H9 (cell line): ENCODE measurements at regions not wholly inside any gene's neighbourhood (a gene's known extent, or its start where the extent isn't known, plus 50 kb on each side); places are given as distances from the start of the nearest gene placed in this dataset.
"Not testable (repeated sequence)": the region's sequence is repeated elsewhere in the genome, so short reads cannot be mapped to it uniquely, and the experiment has no call there.

Experiments
- DNase-seq: peaks from one replicate; pipeline ENCODE4 v3.0.0-alpha.2; 2017
- H2AFZ ChIP-seq: one replicate; pipeline ENCODE4 v1.6.1; 2013; ENCODE audit warnings: mild to moderate bottlenecking, low read length, control low read depth, moderate library complexity
- H2AK5ac ChIP-seq: 2 replicates; pipeline ENCODE4 v1.6.1; 2013; ENCODE audit warnings: low read length, control low read depth, mixed read lengths; ENCODE audit not compliant: insufficient read length
- H2BK120ac ChIP-seq: one replicate; pipeline ENCODE4 v1.6.1; 2013; ENCODE audit warnings: low read depth, mild to moderate bottlenecking, low read length, control low read depth, inconsistent platforms; ENCODE audit not compliant: poor library complexity, severe bottlenecking
- H2BK12ac ChIP-seq: 2 replicates; pipeline ENCODE4 v1.6.1; 2013; ENCODE audit warnings: low read length, control low read depth, mixed read lengths, low read depth; ENCODE audit not compliant: insufficient read length
- H2BK15ac ChIP-seq: 2 replicates; pipeline ENCODE4 v1.6.1; 2013; ENCODE audit warnings: low read depth, low read length, control low read depth
- H2BK20ac ChIP-seq: one replicate; pipeline ENCODE4 v1.6.1; 2013; ENCODE audit warnings: low read depth, mild to moderate bottlenecking, low read length, control low read depth, inconsistent platforms; ENCODE audit not compliant: poor library complexity, severe bottlenecking
- H2BK5ac ChIP-seq: 2 replicates; pipeline ENCODE4 v1.6.1; 2013; ENCODE audit warnings: low read length, control low read depth, mixed read lengths; ENCODE audit not compliant: insufficient read length
- H3K14ac ChIP-seq: 2 replicates; pipeline ENCODE4 v1.6.1; 2013; ENCODE audit warnings: low read length, control low read depth; ENCODE audit not compliant: insufficient read depth
- H3K18ac ChIP-seq: 2 replicates; pipeline ENCODE4 v1.6.1; 2013; ENCODE audit warnings: low read depth, mild to moderate bottlenecking, mixed read lengths, low read length, control low read depth; ENCODE audit not compliant: insufficient read length
- H3K23ac ChIP-seq: 2 replicates; pipeline ENCODE4 v1.6.1; 2013; ENCODE audit warnings: low read length, control low read depth, mixed read lengths, low read depth; ENCODE audit not compliant: insufficient read length
- H3K23me2 ChIP-seq: 2 replicates; pipeline ENCODE4 v1.6.1; 2013; ENCODE audit warnings: low read depth, mild to moderate bottlenecking, mixed read lengths, low read length, control low read depth; ENCODE audit not compliant: insufficient read length, poor library complexity, severe bottlenecking
- H3K27ac ChIP-seq: 2 replicates; pipeline ENCODE4 v1.5.1; 2013; ENCODE audit warnings: low read length, control low read depth, mixed read lengths, low read depth; ENCODE audit not compliant: insufficient read length
- H3K27me3 ChIP-seq: 2 replicates; pipeline ENCODE4 v1.6.1; 2013; ENCODE audit warnings: low read length, control low read depth, inconsistent platforms; ENCODE audit not compliant: insufficient read depth
- H3K4ac ChIP-seq: 2 replicates; pipeline ENCODE4 v1.6.1; 2013; ENCODE audit warnings: low read depth, mild to moderate bottlenecking, control low read depth, inconsistent platforms, low read length, moderate library complexity
- H3K4me1 ChIP-seq: 2 replicates; pipeline ENCODE4 v1.6.1; 2013; ENCODE audit warnings: low read length, control low read depth, inconsistent platforms; ENCODE audit not compliant: insufficient read depth
- H3K4me2 ChIP-seq: 2 replicates; pipeline ENCODE4 v1.6.1; 2013; ENCODE audit warnings: low read length, control low read depth, mixed read lengths; ENCODE audit not compliant: insufficient read length, insufficient read depth
- H3K56ac ChIP-seq: 2 replicates; pipeline ENCODE4 v1.6.1; 2013; ENCODE audit warnings: low read depth, mild to moderate bottlenecking, mixed read lengths, low read length, control low read depth; ENCODE audit not compliant: insufficient read length
- H3K79me1 ChIP-seq: 2 replicates; pipeline ENCODE4 v1.6.1; 2013; ENCODE audit warnings: low read depth, mild to moderate bottlenecking, moderate library complexity, low read length, control low read depth, inconsistent platforms; ENCODE audit not compliant: insufficient read depth, poor library complexity, severe bottlenecking
- H3K79me2 ChIP-seq: 2 replicates; pipeline ENCODE4 v1.6.1; 2013; ENCODE audit warnings: low read length, control low read depth, inconsistent platforms; ENCODE audit not compliant: insufficient read depth
- H3K9ac ChIP-seq: 2 replicates; pipeline ENCODE4 v1.6.1; 2013; ENCODE audit warnings: low read length, control low read depth, mixed read lengths; ENCODE audit not compliant: insufficient read length; ENCODE audit errors: extremely low read depth
- H3K9me3 ChIP-seq: one replicate; pipeline ENCODE4 v1.6.1; 2013; ENCODE audit warnings: low read depth, low read length, inconsistent platforms; ENCODE audit not compliant: control insufficient read depth
- H3T11ph ChIP-seq: one replicate; pipeline ENCODE4 v1.6.1; 2013; ENCODE audit warnings: mild to moderate bottlenecking, low read length, control low read depth, inconsistent platforms
- H4K20me1 ChIP-seq: one replicate; pipeline ENCODE4 v1.6.1; 2013; ENCODE audit not compliant: control insufficient read depth, insufficient read length, insufficient read depth
- H4K5ac ChIP-seq: 2 replicates; pipeline ENCODE4 v1.6.1; 2013; ENCODE audit warnings: low read depth, mild to moderate bottlenecking, mixed read lengths, low read length, control low read depth; ENCODE audit not compliant: insufficient read length
- H4K8ac ChIP-seq: replicated peaks from 2 replicates; pipeline ENCODE4 v1.6.1; 2013; ENCODE audit warnings: low read length, control low read depth, mixed read lengths, low read depth; ENCODE audit not compliant: insufficient read length
- H4K91ac ChIP-seq: 2 replicates; pipeline ENCODE4 v1.6.1; 2013; ENCODE audit warnings: low read depth, mild to moderate bottlenecking, moderate library complexity, mixed read lengths, low read length, control low read depth; ENCODE audit not compliant: insufficient read length
- H3K27ac Mint-ChIP-seq, 3 experiments: 2 replicates in 2 of 3; 3 replicates in 1 of 3; pipeline ENCODE4 v1.8.0; 2020 to 2021; ENCODE audit warnings: mixed read lengths in 3 of 3, mild to moderate bottlenecking in 1 of 3, moderate library complexity in 1 of 3
- H3K27me3 Mint-ChIP-seq: 2 replicates; pipeline ENCODE4 v1.8.0; 2021; ENCODE audit warnings: low read depth, mild to moderate bottlenecking, moderate library complexity, mixed read lengths
- H3K36me3 Mint-ChIP-seq, 3 experiments: 2 replicates in 2 of 3; 3 replicates in 1 of 3; pipeline ENCODE4 v1.8.0; 2020 to 2021; ENCODE audit warnings: low read depth in 3 of 3, mixed read lengths in 3 of 3; ENCODE audit not compliant: insufficient read depth in 1 of 3
- H3K4me1 Mint-ChIP-seq, 2 experiments: 2 replicates each; pipeline ENCODE4 v1.8.0; 2020; ENCODE audit warnings: mixed read lengths in 2 of 2
- H3K4me3 Mint-ChIP-seq, 2 experiments: 2 replicates in 1 of 2; 3 replicates in 1 of 2; pipeline ENCODE4 v1.8.0; 2020 to 2021; ENCODE audit warnings: mild to moderate bottlenecking in 2 of 2, mixed read lengths in 2 of 2, moderate library complexity in 1 of 2
- H3K9me3 Mint-ChIP-seq, 2 experiments: 2 replicates in 1 of 2; 3 replicates in 1 of 2; pipeline ENCODE4 v1.8.0; 2020; ENCODE audit warnings: mild to moderate bottlenecking in 2 of 2, mixed read lengths in 2 of 2, moderate library complexity in 1 of 2
- CTCF ChIP-seq: fragments of 200-600 bp; sonication (generic); conservative IDR thresholded peaks from 3 replicates; pipeline ENCODE4 v1.8.0; 2021; ENCODE audit warnings: antibody characterized with exemption, mild to moderate bottlenecking
- WGBS: extraction: QIAGEN DNeasy Blood & Tissue Kit; methylation state at CpG from one replicate; pipeline ENCODE4 v1.1.7; 2013; ENCODE audit warnings: missing lambda C conversion rate, low lambda C conversion rate, mixed read lengths; ENCODE audit not compliant: insufficient read length; ENCODE audit errors: extremely low coverage; 5-methylcytosine and 5-hydroxymethylcytosine counted together

DNA sequence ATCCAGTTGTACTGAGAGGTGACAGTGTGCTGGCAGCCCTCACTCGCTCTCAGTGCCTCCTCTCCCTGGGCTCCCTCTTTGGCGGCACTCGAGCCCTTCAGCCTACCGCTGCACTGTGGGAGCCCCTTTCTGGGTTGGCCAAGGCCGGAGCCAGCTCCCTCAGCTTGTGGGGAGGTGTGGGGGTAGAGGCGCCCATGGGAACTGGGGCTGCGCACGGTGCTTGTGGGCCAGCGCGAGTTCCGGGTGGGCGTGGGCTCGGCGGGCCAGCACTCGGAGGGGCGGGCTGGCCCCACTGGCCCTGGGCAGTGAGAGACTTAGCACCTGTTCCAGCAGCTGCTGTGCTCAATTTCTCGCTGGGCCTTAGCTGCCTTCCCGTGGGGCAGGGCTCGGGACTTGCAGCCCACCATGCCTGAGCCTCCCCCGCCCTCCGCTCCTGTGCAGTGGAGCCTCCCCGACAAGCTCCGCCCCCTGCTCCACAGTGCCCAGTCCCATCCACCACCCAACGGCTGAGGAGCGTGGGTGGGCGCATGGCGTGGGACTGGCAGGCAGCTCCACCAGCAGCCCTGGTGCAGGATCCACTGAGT lies 342.2 kb upstream of the ZNF608 start:
- no peaks in the 10 kb centered on the region for H3K79me2 ChIP-seq
- H3K14ac ChIP-seq, result no peak overlapping the region
- no peak overlapping the region for H2BK5ac ChIP-seq
- no peak overlapping the region for H4K5ac ChIP-seq
- H3K27me3 ChIP-seq, result no peaks in the 10 kb centered on the region
- no peaks in the 10 kb centered on the region for H3K9me3 ChIP-seq
- no peak overlapping the region for H3K56ac ChIP-seq
- Mint-ChIP-seq H3K27ac (no peak overlapping the region), H3K36me3 (peaks cover 14 to 39% (median 16%) of the 10 kb centered on the region in 3 experiments), H3K4me3 (no peak overlapping the region), H3K9me3 (peaks cover 14 to 21% of the 10 kb centered on the region in 2 experiments), H3K27me3 (no peaks in the 10 kb centered on the region), H3K4me1 (peaks cover under 1 to 1% of the 10 kb centered on the region in 2 experiments; a peak in 2 of 4 replicates)
- H3K4ac ChIP-seq, result no peak overlapping the region
- no peak overlapping the region for H4K91ac ChIP-seq
- H2BK120ac ChIP-seq, result no peak overlapping the region
- DNase-seq, result no peak
- WGBS, result no CpG with 5 or more reads among the region's 27 CpGs
- no peak overlapping the region for H2BK15ac ChIP-seq
- H2BK20ac ChIP-seq, result no peak overlapping the region
- no peak overlapping the region for H2BK12ac ChIP-seq
- no peak overlapping the region for H3T11ph ChIP-seq
- no peaks in the 10 kb centered on the region for H3K79me1 ChIP-seq
- no peak overlapping the region for H2AK5ac ChIP-seq
- H3K9ac ChIP-seq, result no peak overlapping the region
- no peak overlapping the region for H3K18ac ChIP-seq
- no peaks in the 10 kb centered on the region for H3K4me1 ChIP-seq
- H4K20me1 ChIP-seq, result no peaks in the 10 kb centered on the region
- H3K27ac ChIP-seq, result no peak overlapping the region
- no peaks in the 10 kb centered on the region for H3K23me2 ChIP-seq
- H3K23ac ChIP-seq, result no peak overlapping the region
- no peak for TF ChIP-seq CTCF
- H2AFZ ChIP-seq, result no peak overlapping the region
- no peak overlapping the region for H3K4me2 ChIP-seq
- H4K8ac ChIP-seq, result no peak overlapping the region

- not testable (repeated sequence) for H3K4ac ChIP-seq, H3K14ac ChIP-seq, H3K27ac ChIP-seq, H3K4me3 Mint-ChIP-seq, H3K79me1 ChIP-seq, H2BK120ac ChIP-seq, H2BK12ac ChIP-seq, H3K27me3 ChIP-seq, H4K5ac ChIP-seq, H4K8ac ChIP-seq, H3K79me2 ChIP-seq, H3K56ac ChIP-seq, H3K4me2 ChIP-seq, H4K91ac ChIP-seq, H2AK5ac ChIP-seq, H3K27me3 Mint-ChIP-seq, H3K23me2 ChIP-seq, H2BK5ac ChIP-seq, H3K4me1 ChIP-seq, H4K20me1 ChIP-seq, H3K4me1 Mint-ChIP-seq, H3K18ac ChIP-seq, H3K9me3 ChIP-seq, H3K23ac ChIP-seq, H2BK20ac ChIP-seq, H2AFZ ChIP-seq, DNase-seq, H3T11ph ChIP-seq, H3K27ac Mint-ChIP-seq, H3K9ac ChIP-seq, H2BK15ac ChIP-seq
- WGBS, result no CpG with 5 or more reads among the region's 3 CpGs
- Mint-ChIP-seq H3K9me3 (peaks cover 26 to 35% of the 10 kb centered on the region in 2 experiments), H3K36me3 (peaks cover 20 to 44% (median 22%) of the 10 kb centered on the region in 3 experiments)
Measured at GRCh38 chr5:125092138-125092537, 345.7 kb upstream of the ZNF608 start.
